K562 (cell line): ENCODE measurements at regions not wholly inside any gene's neighbourhood (a gene's known extent, or its start where the extent isn't known, plus 50 kb on each side); places are given as distances from the start of the nearest gene placed in this dataset.

Experiments used
- CAMTA2 ChIP-seq: fragments of 250-450 bp; sonication (Bioruptor Pico); conservative IDR thresholded peaks from 2 replicates; pipeline ENCODE4 v1.5.1; 2022
- HDAC6 ChIP-seq: IDR thresholded peaks from 2 replicates; pipeline ENCODE4 v1.6.1; 2012; ENCODE audit warnings: low read depth, mild to moderate bottlenecking, control low read depth, inconsistent platforms, low read length, moderate library complexity
- NFE2 ChIP-seq: IDR thresholded peaks from 2 replicates; pipeline ENCODE4 v1.6.1; 2014; ENCODE audit warnings: antibody characterized with exemption, low read depth
- VEZF1 ChIP-seq: fragments of 200-800 bp; sonication (Bioruptor generic); IDR thresholded peaks from 2 replicates; pipeline ENCODE4 v1.6.1; 2017; ENCODE audit warnings: missing genetic modification characterization, missing compliant biosample characterization
- ZBTB33 ChIP-seq: sonication (generic); formaldehyde crosslinking; IDR thresholded peaks from 2 replicates; pipeline ENCODE4 v1.8.1; 2023; ENCODE audit warnings: mild to moderate bottlenecking, missing genetic modification reagents

GRCh38 chr1:244273262-244273844 lies 178.4 kb downstream of the ADSS2 start:
- no peak for TF ChIP-seq ZBTB33
- no peak for TF ChIP-seq HDAC6
- no peak for TF ChIP-seq CAMTA2 (CRISPR knock-in tag)
- TF ChIP-seq NFE2 = no peak
- TF ChIP-seq VEZF1 (CRISPR knock-in tag) = no peak
